ENCODE measurements at regions not wholly inside any gene's neighbourhood (a gene's known extent, or its start where the extent isn't known, plus 50 kb on each side); places are given as distances from the start of the nearest gene placed in this dataset.
"Not testable (repeated sequence)": the region's sequence is repeated elsewhere in the genome, so short reads cannot be mapped to it uniquely, and the experiment has no call there.

GRCh38 chr4:117560329-117560728 lies 474.0 kb upstream of the NDST3 start:
- TF ChIP-seq CTCF (conservative IDR thresholded peaks at IDR 0.05; ENCODE audit: low read depth, low read length), result peak; percentile 14
- DNase-seq (ENCODE audit: low read depth), result peak; percentile 54
- H3K4me3 ChIP-seq (ENCODE audit: low read depth, low read length), result no peak overlapping the region

- no peak for DNase-seq (ENCODE audit: low read depth)
- no peak for TF ChIP-seq CTCF (conservative IDR thresholded peaks at IDR 0.05; ENCODE audit: low read depth, low read length)
- H3K4me3 ChIP-seq (ENCODE audit: low read depth, low read length), result no peak overlapping the region
These were observed 460.2 kb upstream of the NDST3 start for GRCh38 chr4:117574085-117574484.

GRCh38 chr4:117575850-117576249 lies 458.4 kb upstream of the NDST3 start:
- DNase-seq (ENCODE audit: low read depth), result no peak
- no peak for TF ChIP-seq CTCF (conservative IDR thresholded peaks at IDR 0.05; ENCODE audit: low read depth, low read length)
- H3K4me3 ChIP-seq (ENCODE audit: low read depth, low read length), result no peak overlapping the region

- no peak for TF ChIP-seq CTCF (conservative IDR thresholded peaks at IDR 0.05; ENCODE audit: low read depth, low read length)
- DNase-seq (ENCODE audit: low read depth), result peak; percentile 21
- H3K4me3 ChIP-seq (ENCODE audit: low read depth, low read length), result no peak overlapping the region
These were observed 456.5 kb upstream of the NDST3 start for GRCh38 chr4:117577686-117578311.

GRCh38 chr4:117588771-117589170 lies 445.5 kb upstream of the NDST3 start:
- no peak for TF ChIP-seq CTCF (conservative IDR thresholded peaks at IDR 0.05; ENCODE audit: low read depth, low read length)
- DNase-seq (ENCODE audit: low read depth), result no peak
- H3K4me3 ChIP-seq (ENCODE audit: low read depth, low read length), result no peak overlapping the region

GRCh38 chr4:117596917-117597480 lies 437.3 kb upstream of the NDST3 start:
- TF ChIP-seq CTCF (conservative IDR thresholded peaks at IDR 0.05; ENCODE audit: low read depth, low read length), result no peak
- H3K4me3 ChIP-seq (ENCODE audit: low read depth, low read length), result no peak overlapping the region
- no peak for DNase-seq (ENCODE audit: low read depth)

- DNase-seq (ENCODE audit: low read depth); H3K4me3 ChIP-seq (ENCODE audit: low read depth, low read length): not testable (repeated sequence)
These were observed 434.9 kb upstream of the NDST3 start for GRCh38 chr4:117599393-117599792.

- H3K4me3 ChIP-seq (ENCODE audit: low read depth, low read length); DNase-seq (ENCODE audit: low read depth): not testable (repeated sequence)
These were observed 433.4 kb upstream of the NDST3 start for GRCh38 chr4:117600936-117601335.

Measured in choroid plexus epithelial cell (primary cell).